ENCODE measurements at regions not wholly inside any gene's neighbourhood (a gene's known extent, or its start where the extent isn't known, plus 50 kb on each side); places are given as distances from the start of the nearest gene placed in this dataset.
"Not testable (repeated sequence)": the region's sequence is repeated elsewhere in the genome, so short reads cannot be mapped to it uniquely, and the experiment has no call there.

DNA sequence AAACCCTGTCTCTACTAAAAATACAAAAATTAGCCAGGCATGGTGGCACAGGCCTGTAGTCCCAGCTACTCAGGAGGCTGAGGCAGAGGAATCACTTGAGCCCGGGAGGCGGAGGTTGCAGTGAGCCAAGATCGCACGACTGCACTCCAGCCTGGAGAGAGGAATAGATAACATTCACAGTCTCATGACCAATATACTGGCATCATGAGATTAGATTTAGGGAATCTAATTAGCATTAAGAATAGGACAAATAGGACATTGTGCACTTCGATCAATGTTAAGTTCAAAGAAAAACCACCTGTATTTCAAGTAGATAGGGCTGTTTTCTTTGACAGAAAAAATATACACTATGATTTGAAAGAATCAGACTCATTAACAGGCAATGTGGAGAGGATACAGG lies 118.0 kb upstream of the TBCA start:
- not testable (repeated sequence) for H2BK5ac ChIP-seq (ENCODE audit: low read depth, low read length, poor library complexity); H3K23ac ChIP-seq (ENCODE audit: low read length); H2AFZ ChIP-seq (ENCODE audit: insufficient read depth, low read length, poor library complexity); H3K14ac ChIP-seq (ENCODE audit: low read length); H3K4me3 ChIP-seq (ENCODE audit: low read depth, low read length); H3K27ac ChIP-seq (ENCODE audit: low read depth, low read length); H3K79me1 ChIP-seq (ENCODE audit: low read length); H3K36me3 ChIP-seq (ENCODE audit: control insufficient read depth in 1 of 2, insufficient read depth in 2 of 2, low read length in 2 of 2); H4K91ac ChIP-seq (ENCODE audit: low read depth, low read length); H3K4me2 ChIP-seq (ENCODE audit: low read length); H3K27me3 ChIP-seq (ENCODE audit: insufficient read depth, low read length); H3K9ac ChIP-seq (ENCODE audit: low read length); H2AK5ac ChIP-seq (ENCODE audit: low read length); H3K9me3 ChIP-seq (ENCODE audit: insufficient read depth, low read depth, low read length); DNase-seq; H3K4ac ChIP-seq (ENCODE audit: low read depth, low read length); H4K12ac ChIP-seq (ENCODE audit: low read depth, low read length); H3K79me2 ChIP-seq (ENCODE audit: control insufficient read depth, insufficient read depth, low read length, poor library complexity); H4K8ac ChIP-seq (ENCODE audit: low read depth, low read length); H3K4me1 ChIP-seq (ENCODE audit: control insufficient read depth in 1 of 2, insufficient read depth in 2 of 2, low read length in 2 of 2); H3K18ac ChIP-seq (ENCODE audit: low read length); H2BK12ac ChIP-seq (ENCODE audit: low read length); H2BK120ac ChIP-seq (ENCODE audit: insufficient read depth, low read length, poor library complexity)
- no CpG with 5 or more reads among the region's 5 CpGs for WGBS (ENCODE audit: extremely low coverage, insufficient coverage, insufficient read length)

DNA sequence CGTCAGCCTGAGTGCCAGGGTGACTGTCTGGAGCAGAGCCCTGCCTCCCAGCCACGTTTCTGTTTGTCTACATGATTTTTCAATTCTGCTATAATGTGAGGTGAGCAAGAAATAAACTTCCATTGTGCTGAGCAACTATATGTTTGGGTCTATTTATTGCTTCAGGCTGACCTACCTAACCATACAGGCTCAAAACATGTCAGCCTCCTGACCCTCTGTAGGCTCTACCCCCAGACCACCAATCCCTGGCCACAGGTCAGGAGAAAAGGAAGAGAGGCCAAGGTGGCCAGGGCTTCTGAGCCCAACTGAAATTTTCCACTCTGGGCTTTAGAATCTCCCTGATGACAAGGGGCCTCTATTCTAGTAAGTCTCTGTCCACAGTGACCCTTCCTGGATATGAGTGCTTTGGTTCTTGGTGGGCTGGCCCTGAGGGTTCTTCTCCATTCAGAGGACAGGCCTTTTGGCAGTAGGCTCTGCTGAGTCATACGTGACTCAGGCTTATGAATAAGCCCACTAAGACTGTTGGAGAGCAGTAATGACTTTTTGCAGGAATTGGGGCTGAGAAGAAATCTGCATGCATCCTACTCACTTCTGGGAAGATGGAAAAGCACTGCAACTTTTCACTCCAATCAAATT lies 117.2 kb upstream of the TBCA start:
- Histone ChIP-seq H3K14ac (ENCODE audit: low read length) (no peak overlapping the region), H2BK12ac (ENCODE audit: low read length) (peak overlapping the region; percentile 26), H2AFZ (ENCODE audit: insufficient read depth, low read length, poor library complexity) (no peak overlapping the region), H4K12ac (ENCODE audit: low read depth, low read length) (no peak overlapping the region), H3K36me3 (ENCODE audit: control insufficient read depth in 1 of 2, insufficient read depth in 2 of 2, low read length in 2 of 2) (no peaks in the 10 kb centered on the region), H4K8ac (ENCODE audit: low read depth, low read length) (no peak overlapping the region), H2BK120ac (ENCODE audit: insufficient read depth, low read length, poor library complexity) (no peak overlapping the region), H3K18ac (ENCODE audit: low read length) (no peak overlapping the region), H2BK5ac (ENCODE audit: low read depth, low read length, poor library complexity) (no peak overlapping the region), H3K23ac (ENCODE audit: low read length) (no peak overlapping the region), H3K27ac (ENCODE audit: low read depth, low read length) (no peak overlapping the region), H4K91ac (ENCODE audit: low read depth, low read length) (no peak overlapping the region), H3K9me3 (ENCODE audit: insufficient read depth, low read depth, low read length) (no peaks in the 10 kb centered on the region), H3K4ac (ENCODE audit: low read depth, low read length) (no peak overlapping the region), H3K4me2 (ENCODE audit: low read length) (no peak overlapping the region), H3K9ac (ENCODE audit: low read length) (no peak overlapping the region), H2AK5ac (ENCODE audit: low read length) (no peak overlapping the region), H3K4me3 (ENCODE audit: low read depth, low read length) (no peak overlapping the region), H3K79me1 (ENCODE audit: low read length) (no peaks in the 10 kb centered on the region), H3K27me3 (ENCODE audit: insufficient read depth, low read length) (no peaks in the 10 kb centered on the region), H3K79me2 (ENCODE audit: control insufficient read depth, insufficient read depth, low read length, poor library complexity) (no peaks in the 10 kb centered on the region), H3K4me1 (ENCODE audit: control insufficient read depth in 1 of 2, insufficient read depth in 2 of 2, low read length in 2 of 2) (peaks cover 2 to 3% of the 10 kb centered on the region in 2 experiments)
- DNase-seq = peak in 1 of 2 donors; percentile 33
- WGBS (ENCODE audit: extremely low coverage, insufficient coverage, insufficient read length) = no CpG with 5 or more reads among the region's 3 CpGs

DNA sequence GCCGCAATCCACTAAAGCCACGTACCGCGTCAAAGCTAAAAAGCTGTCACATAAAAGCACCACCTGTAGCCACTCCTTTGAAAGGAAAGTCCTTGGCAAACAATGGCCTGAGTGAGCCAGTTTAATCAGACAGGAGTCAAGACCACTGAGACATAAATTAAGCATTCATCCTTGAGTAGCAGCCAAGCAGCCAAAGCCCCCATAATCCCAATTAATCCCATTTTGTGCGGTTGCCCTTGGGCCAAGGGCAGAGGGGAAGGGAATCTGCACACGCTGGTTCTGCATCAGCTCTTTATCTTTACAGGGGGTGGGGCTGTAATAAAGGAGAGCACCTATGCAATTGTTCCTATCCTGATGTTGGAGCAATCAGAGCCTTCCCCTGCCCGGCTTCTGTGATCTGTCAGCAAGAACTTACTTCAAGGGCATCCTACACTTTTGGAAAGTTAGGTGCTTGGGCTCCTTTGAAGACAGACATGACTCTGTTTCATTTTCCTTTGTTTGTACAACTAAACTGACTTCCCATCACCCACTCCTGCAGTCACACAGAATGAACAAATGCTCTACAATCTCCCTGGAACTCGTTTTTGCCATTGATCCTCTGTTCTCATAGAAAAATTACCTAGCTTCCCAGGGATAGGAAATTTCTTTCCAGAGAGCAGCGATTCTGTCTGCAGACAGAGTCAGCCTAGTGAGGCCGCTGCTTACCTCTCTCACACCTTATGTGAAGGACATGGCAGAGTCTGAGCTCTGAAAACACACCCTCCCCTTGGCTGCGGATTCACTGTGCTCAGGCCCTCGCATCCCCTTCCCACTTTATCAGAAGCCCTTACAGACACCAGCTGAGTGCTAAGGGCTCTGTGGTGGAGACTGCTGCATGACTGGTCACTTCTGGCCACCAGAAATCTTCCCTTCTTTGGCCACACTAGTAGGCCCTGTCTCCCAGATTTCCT lies 116.2 kb upstream of the TBCA start:
- no peak for DNase-seq
- Histone ChIP-seq H2AK5ac (ENCODE audit: low read length) (no peak overlapping the region), H4K12ac (ENCODE audit: low read depth, low read length) (no peak overlapping the region), H3K79me1 (ENCODE audit: low read length) (no peaks in the 10 kb centered on the region), H4K8ac (ENCODE audit: low read depth, low read length) (no peak overlapping the region), H3K4ac (ENCODE audit: low read depth, low read length) (no peak overlapping the region), H3K27me3 (ENCODE audit: insufficient read depth, low read length) (no peaks in the 10 kb centered on the region), H3K36me3 (ENCODE audit: control insufficient read depth in 1 of 2, insufficient read depth in 2 of 2, low read length in 2 of 2) (no peaks in the 10 kb centered on the region), H3K27ac (ENCODE audit: low read depth, low read length) (no peak overlapping the region), H3K18ac (ENCODE audit: low read length) (no peak overlapping the region), H3K14ac (ENCODE audit: low read length) (no peak overlapping the region), H3K4me1 (ENCODE audit: control insufficient read depth in 1 of 2, insufficient read depth in 2 of 2, low read length in 2 of 2) (peaks cover 2 to 3% of the 10 kb centered on the region in 2 experiments), H3K4me2 (ENCODE audit: low read length) (no peak overlapping the region), H3K23ac (ENCODE audit: low read length) (no peak overlapping the region), H2BK12ac (ENCODE audit: low read length) (no peak overlapping the region), H2AFZ (ENCODE audit: insufficient read depth, low read length, poor library complexity) (no peak overlapping the region), H3K9ac (ENCODE audit: low read length) (no peak overlapping the region), H3K9me3 (ENCODE audit: insufficient read depth, low read depth, low read length) (no peaks in the 10 kb centered on the region), H2BK120ac (ENCODE audit: insufficient read depth, low read length, poor library complexity) (no peak overlapping the region), H3K4me3 (ENCODE audit: low read depth, low read length) (no peak overlapping the region), H4K91ac (ENCODE audit: low read depth, low read length) (no peak overlapping the region), H3K79me2 (ENCODE audit: control insufficient read depth, insufficient read depth, low read length, poor library complexity) (no peaks in the 10 kb centered on the region), H2BK5ac (ENCODE audit: low read depth, low read length, poor library complexity) (no peak overlapping the region)
- no CpG with 5 or more reads among the region's 12 CpGs for WGBS (ENCODE audit: extremely low coverage, insufficient coverage, insufficient read length)

DNA sequence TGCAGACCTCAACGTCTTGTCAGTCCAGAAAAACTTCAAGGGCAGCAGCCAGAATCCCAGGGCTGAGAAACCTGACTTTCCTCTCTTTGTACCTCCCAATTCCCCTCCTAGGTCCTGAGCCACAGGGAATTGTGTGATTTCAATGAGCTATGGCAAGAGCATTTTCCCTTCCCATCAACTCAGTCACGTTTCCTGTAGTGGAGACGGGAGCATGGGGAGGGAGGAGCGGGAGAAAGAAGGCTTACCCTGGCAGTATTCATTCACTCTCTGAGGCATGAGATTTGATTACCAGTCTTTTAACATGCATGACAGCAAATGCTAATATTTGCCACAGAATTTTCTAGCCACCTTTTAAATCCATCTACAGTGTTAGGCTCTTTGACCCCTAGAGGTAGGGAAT lies 109.4 kb upstream of the TBCA start:
- H4K12ac ChIP-seq (ENCODE audit: low read depth, low read length) = no peak overlapping the region
- H3K79me1 ChIP-seq (ENCODE audit: low read length) = no peaks in the 10 kb centered on the region
- no peaks in the 10 kb centered on the region for H3K79me2 ChIP-seq (ENCODE audit: control insufficient read depth, insufficient read depth, low read length, poor library complexity)
- H2BK12ac ChIP-seq (ENCODE audit: low read length) = no peak overlapping the region
- H4K8ac ChIP-seq (ENCODE audit: low read depth, low read length) = no peak overlapping the region
- H2AK5ac ChIP-seq (ENCODE audit: low read length) = no peak overlapping the region
- H3K14ac ChIP-seq (ENCODE audit: low read length) = no peak overlapping the region
- no peak overlapping the region for H3K4ac ChIP-seq (ENCODE audit: low read depth, low read length)
- no peak overlapping the region for H4K91ac ChIP-seq (ENCODE audit: low read depth, low read length)
- H3K18ac ChIP-seq (ENCODE audit: low read length) = no peak overlapping the region
- H3K9ac ChIP-seq (ENCODE audit: low read length) = no peak overlapping the region
- H3K4me2 ChIP-seq (ENCODE audit: low read length) = no peak overlapping the region
- no peak overlapping the region for H2BK5ac ChIP-seq (ENCODE audit: low read depth, low read length, poor library complexity)
- H3K4me1 ChIP-seq (ENCODE audit: control insufficient read depth in 1 of 2, insufficient read depth in 2 of 2, low read length in 2 of 2) = peaks cover 2 to 3% of the 10 kb centered on the region in 2 experiments
- H3K4me3 ChIP-seq (ENCODE audit: low read depth, low read length) = no peak overlapping the region
- no peak overlapping the region for H2BK120ac ChIP-seq (ENCODE audit: insufficient read depth, low read length, poor library complexity)
- no peaks in the 10 kb centered on the region for H3K36me3 ChIP-seq (ENCODE audit: control insufficient read depth in 1 of 2, insufficient read depth in 2 of 2, low read length in 2 of 2)
- no CpG with 5 or more reads among the region's 4 CpGs for WGBS (ENCODE audit: extremely low coverage, insufficient coverage, insufficient read length)
- H3K9me3 ChIP-seq (ENCODE audit: insufficient read depth, low read depth, low read length) = no peaks in the 10 kb centered on the region
- no peak overlapping the region for H3K27ac ChIP-seq (ENCODE audit: low read depth, low read length)
- no peak overlapping the region for H2AFZ ChIP-seq (ENCODE audit: insufficient read depth, low read length, poor library complexity)
- no peak for DNase-seq
- no peaks in the 10 kb centered on the region for H3K27me3 ChIP-seq (ENCODE audit: insufficient read depth, low read length)
- no peak overlapping the region for H3K23ac ChIP-seq (ENCODE audit: low read length)
